SK-N-SH (cell line): ENCODE measurements at regions not wholly inside any gene's neighbourhood (a gene's known extent, or its start where the extent isn't known, plus 50 kb on each side); places are given as distances from the start of the nearest gene placed in this dataset.

Experiments used
- CTCF ChIA-PET: fragments of 300-600, 350-600 bp; formaldehyde crosslinking; extraction: SDS; loops from one replicate; lab custom pipeline; 2021; lab: Yijun Ruan, JAX
- POLR2A ChIA-PET: fragments of 350-600 bp; sonication (Branson Sonifier 250); formaldehyde crosslinking; extraction: SDS; loops from one replicate; lab custom pipeline; 2020; ENCODE audit warnings: antibody characterized with exemption, inconsistent platforms; lab: Yijun Ruan, JAX
- DNase-seq: peaks from one replicate; pipeline ENCODE4 v3.0.0; 2012
- H2AFZ ChIP-seq: fragments of 200-600 bp; sonication (generic); 2 replicates; pipeline ENCODE4 v1.8.1; 2016; ENCODE audit warnings: antibody characterized with exemption, mild to moderate bottlenecking, low read depth
- H3F3A ChIP-seq: fragments of 200-600 bp; sonication (generic); replicated peaks from 2 replicates; pipeline ENCODE3; 2016; ENCODE audit warnings: antibody characterized with exemption, mild to moderate bottlenecking; ENCODE audit not compliant: insufficient read depth
- H3K27ac ChIP-seq, 2 experiments: fragments of 200-500 bp in 1 of 2; fragments of 200-600 bp in 1 of 2; sonication (Bioruptor generic) in 1 of 2; sonication (generic), shearing (Covaris generic) in 1 of 2; 2 replicates each; pipeline versions ENCODE4 v1.5.1 to v1.6.1; 2014 to 2016; ENCODE audit warnings: low read depth in 2 of 2, inconsistent platforms in 1 of 2, low read length in 1 of 2, mild to moderate bottlenecking in 1 of 2, mixed read lengths in 1 of 2
- H3K27me3 ChIP-seq: fragments of 200-600 bp; sonication (generic), shearing (Covaris generic); 2 replicates; pipeline ENCODE4 v1.6.1; 2016; ENCODE audit warnings: mixed run types; ENCODE audit not compliant: insufficient read depth
- H3K36me3 ChIP-seq, 2 experiments: fragments of 200-500 bp in 1 of 2; fragments of 200-600 bp in 1 of 2; sonication (Bioruptor generic) in 1 of 2; sonication (generic) in 1 of 2; replicated peaks in 1 of 2; 2 replicates each; pipeline versions ENCODE3 to v1.5.1; 2014 to 2016; ENCODE audit warnings: low read length in 1 of 2, mild to moderate bottlenecking in 1 of 2; ENCODE audit not compliant: insufficient read depth in 2 of 2, control insufficient read depth in 1 of 2
- H3K4me1 ChIP-seq, 2 experiments: fragments of 200-500 bp in 1 of 2; fragments of 200-600 bp in 1 of 2; sonication (Bioruptor generic) in 1 of 2; sonication (generic), shearing (Covaris generic) in 1 of 2; 2 replicates each; pipeline versions ENCODE4 v1.5.1 to v1.6.1; 2014 to 2016; ENCODE audit warnings: low read depth in 1 of 2, low read length in 1 of 2, mixed run types in 1 of 2; ENCODE audit not compliant: insufficient read depth in 2 of 2, control insufficient read depth in 1 of 2
- H3K4me2 ChIP-seq: fragments of 200-600 bp; sonication (generic), shearing (Covaris generic); 2 replicates; pipeline ENCODE4 v1.6.1; 2017; ENCODE audit warnings: mixed run types
- H3K4me3 ChIP-seq, 2 experiments: fragments of 200-500 bp in 1 of 2; fragments of 200-600 bp in 1 of 2; sonication (Bioruptor generic) in 1 of 2; sonication (generic), shearing (Covaris generic) in 1 of 2; 2 replicates each; pipeline versions ENCODE4 v1.5.1 to v1.8.1; 2014 to 2016; ENCODE audit warnings: low read depth in 2 of 2, inconsistent platforms in 1 of 2, low read length in 1 of 2, mild to moderate bottlenecking in 1 of 2, mixed read lengths in 1 of 2, moderate library complexity in 1 of 2
- H3K79me2 ChIP-seq: fragments of 200-600 bp; sonication (generic); 2 replicates; pipeline ENCODE4 v1.8.1; 2017; ENCODE audit warnings: mild to moderate bottlenecking; ENCODE audit not compliant: insufficient read depth
- H3K9ac ChIP-seq: fragments of 200-600 bp; sonication (generic); 2 replicates; pipeline ENCODE4 v1.6.1; 2017; ENCODE audit warnings: mixed run types
- H3K9me2 ChIP-seq: fragments of 200-600 bp; sonication (generic); 2 replicates; pipeline ENCODE4 v1.6.1; 2017; ENCODE audit warnings: mixed run types
- H3K9me3 ChIP-seq: fragments of 200-600 bp; sonication (generic); 2 replicates; pipeline ENCODE4 v1.6.1; 2017; ENCODE audit warnings: mixed run types, mild to moderate bottlenecking, moderate library complexity
- H4K20me1 ChIP-seq: fragments of 200-600 bp; sonication (generic); 2 replicates; pipeline ENCODE4 v1.6.1; 2017; ENCODE audit warnings: mild to moderate bottlenecking, mixed run types; ENCODE audit not compliant: insufficient read depth
- CTCF ChIP-seq: fragments of 200-600 bp; sonication (generic); IDR thresholded peaks from 2 replicates; pipeline ENCODE4 v1.6.1; 2017; ENCODE audit warnings: antibody characterized with exemption, mild to moderate bottlenecking, moderate library complexity
- EZH2phosphoT487 ChIP-seq: fragments of 200-600 bp; sonication (generic); IDR thresholded peaks from 2 replicates; pipeline ENCODE4 v1.6.1; 2017; ENCODE audit warnings: low read depth, mixed run types, mild to moderate bottlenecking, antibody characterized with exemption, moderate library complexity, borderline replicate concordance
- GATA2 ChIP-seq: sonication (generic); formaldehyde crosslinking; IDR thresholded peaks from 2 replicates; pipeline ENCODE4 v1.5.0; 2020; ENCODE audit warnings: mild to moderate bottlenecking, missing genetic modification reagents
- JUND ChIP-seq: IDR thresholded peaks from 2 replicates; pipeline ENCODE4 v1.4.0; 2012
- MEF2A ChIP-seq: IDR thresholded peaks from 2 replicates; pipeline ENCODE4 v1.4.0; 2012; ENCODE audit warnings: low read depth, borderline replicate concordance
- PBX3 ChIP-seq: IDR thresholded peaks from 2 replicates; pipeline ENCODE4; 2012
- RXRA ChIP-seq: IDR thresholded peaks from 2 replicates; pipeline ENCODE4 v1.4.0; 2012; ENCODE audit warnings: low read depth, mild to moderate bottlenecking, borderline replicate concordance
- TAF1 ChIP-seq: IDR thresholded peaks from 2 replicates; pipeline ENCODE4 v1.6.1; 2012; ENCODE audit warnings: low read depth, mild to moderate bottlenecking, low read length, moderate library complexity, borderline replicate concordance
- TCF12 ChIP-seq: IDR thresholded peaks from 2 replicates; pipeline ENCODE4 v1.4.0; 2012
- TEAD4 ChIP-seq: IDR thresholded peaks from 2 replicates; pipeline ENCODE4 v1.4.0; 2012; ENCODE audit warnings: mild to moderate bottlenecking, borderline replicate concordance; ENCODE audit not compliant: insufficient read depth
- USF1 ChIP-seq: IDR thresholded peaks from 2 replicates; pipeline ENCODE4 v1.4.0; 2012; ENCODE audit warnings: low read depth, borderline replicate concordance
- USF2 ChIP-seq: fragments of 150-350 bp; IDR thresholded peaks from 2 replicates; pipeline ENCODE4 v1.6.1; 2017; ENCODE audit warnings: antibody characterized with exemption, low read length, low read depth, borderline replicate concordance
- ZBTB33 ChIP-seq: IDR thresholded peaks from 2 replicates; pipeline ENCODE4 v1.4.0; 2012; ENCODE audit warnings: low read depth, borderline replicate concordance
- WGBS: methylation state at CpG from one replicate; pipeline ENCODE4 v1.1.6; 2017; ENCODE audit warnings: low lambda C conversion rate; 5-methylcytosine and 5-hydroxymethylcytosine counted together

- no peak overlapping the region for H3K4me2 ChIP-seq
- CTCF ChIA-PET = interaction anchor here (1.0 kb wide), 1 partner anchor 68 kb away, joined by 6 read pairs; no protein-coding TSS in a partner anchor
Measured at GRCh38 chr6:150747155-150747554, 118.3 kb upstream of the MTHFD1L start.

More at GRCh38 chr6:150747155-150747554, 118.3 kb upstream of the MTHFD1L start:
- WGBS = 1% methylated on average over 4 of the region's 4 CpGs
- H3K4me3 ChIP-seq = no peak overlapping the region
- no peaks in the 10 kb centered on the region for H3K9me2 ChIP-seq
- H3K79me2 ChIP-seq = no peaks in the 10 kb centered on the region
- H3K27ac ChIP-seq = no peak overlapping the region
- no peaks in the 10 kb centered on the region for H3K9me3 ChIP-seq
- DNase-seq = no peak
- H2AFZ ChIP-seq = no peak overlapping the region
- H3K36me3 ChIP-seq = no peaks in the 10 kb centered on the region
- TF ChIP-seq GATA2 (CRISPR knock-in tag) (no peak), USF2 (no peak), JUND (no peak), EZH2phosphoT487 (no peak), RXRA (no peak), MEF2A (no peak), PBX3 (no peak), TEAD4 (no peak), ZBTB33 (no peak), USF1 (no peak), TCF12 (no peak), CTCF (no peak), TAF1 (no peak)
- TF ChIP-seq, all 33 proteins: peak for 0
- Histone ChIP-seq H3K4me1 (no peaks in the 10 kb centered on the region), H3F3A (no peaks in the 10 kb centered on the region), H3K9ac (no peak overlapping the region), H3K27me3 (peaks cover 19% of the 10 kb centered on the region; the same call in 1 of the 2 replicates), H4K20me1 (no peaks in the 10 kb centered on the region)
- POLR2A ChIA-PET = no interaction called here
